Activated T-cell treated with anti-CD3 and anti-CD28 coated beads for 48 hours (primary cell): ENCODE measurements at regions not wholly inside any gene's neighbourhood (a gene's known extent, or its start where the extent isn't known, plus 50 kb on each side); places are given as distances from the start of the nearest gene placed in this dataset.
"Not testable (repeated sequence)": the region's sequence is repeated elsewhere in the genome, so short reads cannot be mapped to it uniquely, and the experiment has no call there.

Experiments
- DNase-seq: peaks from one replicate; pipeline ENCODE4 v3.0.0-alpha.2; 2020; ENCODE audit warnings: low read depth

DNA sequence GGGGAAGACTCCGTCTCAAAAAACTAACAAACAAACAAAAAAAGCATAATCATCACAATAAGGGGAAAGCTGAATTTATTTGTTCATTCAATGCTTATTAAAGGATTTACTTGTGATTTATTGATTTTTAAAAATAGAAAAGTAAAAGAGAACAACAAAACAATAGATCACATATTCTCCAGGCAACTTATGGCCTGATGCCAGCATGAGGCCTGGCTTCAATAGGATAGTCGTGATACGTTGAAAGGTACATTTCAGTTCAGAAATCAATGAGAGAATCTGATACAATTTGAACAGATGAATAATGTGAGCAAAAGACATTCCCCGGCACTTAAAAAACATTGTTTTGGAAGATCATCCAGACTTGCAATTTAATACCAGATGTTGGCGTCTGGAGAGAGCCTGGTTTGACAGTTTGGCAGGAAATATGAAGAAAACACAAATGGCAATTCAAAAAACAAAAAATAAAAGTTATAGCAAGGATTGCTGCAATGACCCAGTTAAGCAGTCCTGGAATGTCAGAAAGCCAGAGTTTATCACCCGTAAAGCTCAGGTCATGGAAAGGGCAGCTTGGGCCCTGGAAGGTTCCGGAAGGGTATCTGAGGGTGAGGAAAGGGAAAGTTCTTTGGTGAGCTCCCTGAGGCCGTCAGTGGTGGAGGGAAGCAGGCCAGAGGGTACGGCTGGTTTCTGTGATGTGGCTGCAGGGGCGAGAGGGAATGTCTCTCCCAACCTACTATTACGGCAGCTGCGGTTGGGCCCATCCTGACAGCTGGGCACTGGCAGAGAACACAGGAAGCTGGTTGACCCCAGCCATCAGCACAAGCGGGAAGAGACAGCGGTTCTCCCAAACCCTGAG, 230.2 kb upstream of the HES1 start:
- no peak for DNase-seq

DNA sequence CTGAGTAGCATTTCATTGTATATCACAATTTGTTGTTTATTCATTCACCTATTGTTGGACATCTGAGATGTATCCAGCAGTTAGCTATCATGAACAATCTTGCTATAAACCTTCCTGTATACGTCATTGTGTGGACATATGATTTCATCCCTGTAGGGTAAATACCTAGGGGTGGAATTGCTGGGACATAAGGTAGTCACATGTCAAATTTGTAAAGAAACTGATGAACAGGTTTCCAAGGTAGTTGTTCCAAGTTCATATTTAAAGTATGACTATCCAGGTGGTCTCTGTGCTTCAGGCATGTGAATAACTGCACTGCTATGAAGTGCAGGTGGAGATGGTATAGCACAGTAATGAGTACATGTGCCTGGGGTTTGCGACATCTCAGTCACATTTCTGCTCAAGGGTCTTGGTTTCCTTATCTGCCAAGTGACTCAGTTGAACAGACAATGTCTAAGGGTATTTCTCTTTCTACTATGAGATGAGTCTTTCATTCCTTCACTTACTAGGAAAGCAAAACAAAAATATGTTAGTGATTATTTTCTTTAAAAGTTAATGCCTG, 229.0 kb upstream of the HES1 start:
- DNase-seq: no peak

DNA sequence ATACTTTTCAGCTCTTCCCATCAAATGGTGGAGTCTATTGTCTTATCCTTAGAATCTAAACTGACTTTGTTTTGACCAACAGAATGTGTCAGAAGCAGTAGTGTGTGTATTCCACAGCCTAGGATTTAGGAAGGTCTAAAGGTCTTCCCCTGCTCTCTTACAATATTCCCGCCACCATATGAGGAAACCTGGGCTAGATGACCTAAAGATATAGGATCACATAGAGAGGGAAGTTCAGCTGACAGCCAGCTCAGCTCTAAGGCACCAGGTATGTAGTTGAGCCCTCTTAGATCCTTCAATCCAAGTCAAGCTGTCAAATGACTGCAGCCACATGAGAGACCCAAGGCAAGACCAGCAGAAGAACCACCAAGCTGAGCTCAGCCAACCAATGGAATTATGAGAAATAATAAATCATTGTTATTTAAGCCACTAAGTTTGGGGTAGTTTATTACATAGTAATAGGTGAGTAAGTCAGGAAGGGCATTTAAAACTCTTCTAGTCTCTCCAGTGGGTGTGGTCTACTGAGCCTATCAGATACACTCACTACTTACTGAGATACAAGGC, 227.7 kb upstream of the HES1 start:
- DNase-seq: no peak

DNA sequence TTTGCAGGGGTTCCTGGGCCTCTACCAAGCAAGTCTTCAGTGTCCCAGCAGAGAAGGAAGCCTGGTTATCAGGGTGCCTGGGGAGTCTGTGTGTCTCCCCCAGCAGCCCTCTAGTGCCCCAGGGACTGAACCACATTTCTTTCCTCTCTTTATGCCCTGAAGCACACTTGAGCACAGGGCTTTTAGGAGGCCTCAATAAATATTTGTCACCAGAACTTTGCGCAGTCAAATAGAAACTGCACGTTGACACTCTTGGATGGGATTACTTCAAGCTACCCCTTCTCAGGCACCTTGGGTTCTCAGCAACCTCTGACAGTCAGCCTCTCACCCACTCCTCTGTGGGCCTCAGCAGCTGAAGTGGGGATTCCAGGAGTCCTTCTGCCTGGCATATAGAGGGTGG, 226.6 kb upstream of the HES1 start:
- DNase-seq: no peak

GRCh38 chr3:193910310-193910709, 225.6 kb upstream of the HES1 start:
- DNase-seq: no peak

DNA sequence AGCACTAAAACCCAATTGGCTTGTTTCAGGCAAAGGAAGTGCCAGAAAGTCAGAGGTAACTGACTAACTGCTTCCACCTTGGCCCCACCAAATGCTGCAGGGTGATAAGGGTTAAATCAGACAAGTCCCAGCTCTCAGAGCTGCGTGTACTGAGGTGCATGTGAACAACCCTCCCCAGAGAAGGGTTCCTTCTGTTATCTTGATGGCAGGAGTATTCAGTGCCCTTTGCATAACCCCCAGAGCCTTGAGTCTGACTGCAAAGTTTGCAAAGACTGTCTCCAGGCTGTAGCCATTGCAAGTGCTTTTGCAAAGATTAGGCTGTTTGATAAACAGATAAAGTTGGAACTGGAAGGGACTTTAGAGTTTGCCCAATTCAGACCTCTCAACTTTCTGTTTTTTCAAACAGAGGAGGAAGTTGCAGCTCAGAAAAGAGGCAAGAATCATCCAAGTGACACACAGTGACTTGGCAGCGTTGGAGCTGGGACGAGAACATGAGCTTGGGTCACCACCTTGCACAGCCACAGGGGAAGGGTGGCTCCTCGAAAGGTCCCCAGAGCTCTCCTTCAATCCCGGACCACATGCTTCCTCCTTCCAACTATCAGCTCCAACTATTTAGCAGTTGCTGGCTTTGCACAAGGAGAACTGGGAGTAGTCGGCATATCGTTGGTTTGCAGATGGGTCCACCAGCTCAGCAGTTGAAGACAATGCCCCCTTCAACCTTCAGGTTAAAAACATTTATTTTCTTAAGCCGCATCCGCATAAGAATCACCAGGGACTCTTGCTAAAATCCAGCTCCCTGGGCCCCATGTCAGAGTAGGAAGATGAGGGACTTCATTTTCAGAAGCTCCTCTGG, 224.8 kb upstream of the HES1 start:
- no peak for DNase-seq

GRCh38 chr3:193911784-193912340, 224.1 kb upstream of the HES1 start:
- DNase-seq: no peak

GRCh38 chr3:193912621-193913178, 223.2 kb upstream of the HES1 start:
- no peak for DNase-seq

GRCh38 chr3:193914602-193915001, 221.3 kb upstream of the HES1 start:
- no peak for DNase-seq

DNA sequence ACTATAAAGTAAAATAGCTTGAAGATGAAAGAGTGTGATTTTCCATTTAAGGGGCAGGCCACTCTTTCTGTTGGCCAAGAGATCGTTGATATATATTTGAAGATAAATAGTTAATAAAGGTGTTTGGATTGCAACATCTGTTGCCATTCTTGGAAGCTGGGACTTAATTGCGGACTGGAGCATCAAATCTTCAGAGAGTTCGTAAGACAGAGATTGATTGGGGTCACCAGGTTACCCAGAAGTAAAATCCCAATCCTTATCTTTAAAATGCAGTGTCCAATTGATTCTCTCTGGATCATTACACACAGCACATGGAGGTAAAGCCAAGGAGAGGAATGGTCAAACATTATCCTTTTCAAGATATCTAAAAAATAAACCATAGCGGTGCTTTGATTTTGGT, 220.8 kb upstream of the HES1 start:
- DNase-seq: no peak

DNA sequence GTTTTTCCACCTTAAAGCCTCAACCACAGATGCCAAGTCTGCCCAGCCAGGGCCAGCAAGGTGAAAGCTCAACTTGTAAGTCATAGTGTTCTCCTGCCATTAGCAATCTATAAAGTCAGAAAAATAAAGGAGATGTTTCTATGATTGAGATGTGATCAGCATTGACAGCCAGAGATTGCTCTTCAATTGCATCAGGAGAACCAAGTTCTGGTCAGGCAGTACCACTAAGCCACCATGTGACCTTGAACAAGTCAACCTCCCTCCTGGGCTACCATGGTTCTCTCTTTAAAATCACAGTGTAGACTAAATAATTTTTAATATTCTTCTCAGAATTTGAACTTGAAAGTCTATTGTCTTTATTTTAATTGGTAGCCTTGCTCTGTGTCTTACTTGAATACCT, 220.3 kb upstream of the HES1 start:
- DNase-seq: no peak

- DNase-seq: no peak
These were observed 218.8 kb upstream of the HES1 start for GRCh38 chr3:193917158-193917557.

- DNase-seq: no peak
These were observed 214.5 kb upstream of the HES1 start for GRCh38 chr3:193921465-193921864.

GRCh38 chr3:193922034-193922774, 213.7 kb upstream of the HES1 start:
- no peak for DNase-seq

DNA sequence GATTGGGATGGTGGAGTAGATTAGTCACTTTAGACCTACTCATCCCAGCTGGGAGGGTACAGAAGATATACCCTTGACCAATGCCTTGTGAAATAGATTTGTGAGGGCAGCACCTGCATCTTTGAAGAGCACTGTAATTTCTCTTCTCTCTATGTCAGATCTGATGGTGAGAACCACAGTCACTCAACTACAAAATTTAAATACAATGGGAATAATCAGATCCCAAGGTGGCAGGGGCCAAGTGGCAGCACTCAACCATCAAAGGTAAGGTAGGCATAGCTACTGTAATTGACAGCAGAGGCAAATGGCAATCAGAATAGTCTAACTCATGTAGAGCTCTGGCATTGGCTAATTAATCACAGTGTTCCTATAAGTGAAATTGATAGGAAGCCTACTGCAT, 212.0 kb upstream of the HES1 start:
- DNase-seq: not testable (repeated sequence)

DNA sequence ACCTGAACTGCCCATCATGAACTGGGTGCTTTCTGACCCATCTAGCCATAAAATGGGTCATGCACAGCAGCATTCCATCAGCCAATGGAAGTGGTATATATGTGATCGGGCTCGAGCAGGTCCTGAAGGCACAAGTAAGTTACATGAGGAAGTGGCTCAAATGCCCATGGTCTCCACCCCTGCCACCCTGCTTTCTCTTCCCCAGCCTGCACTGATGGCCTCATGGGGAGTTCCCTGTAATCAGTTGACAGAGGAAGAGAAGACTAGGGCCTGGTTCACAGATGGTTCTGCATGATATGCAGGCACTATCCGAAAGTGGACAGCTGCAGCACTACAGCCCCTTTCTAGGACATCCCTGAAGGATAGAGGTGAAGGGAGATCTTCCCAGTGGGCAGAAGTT, 209.9 kb upstream of the HES1 start:
- DNase-seq: not testable (repeated sequence)

GRCh38 chr3:193927413-193928206, 208.3 kb upstream of the HES1 start:
- not testable (repeated sequence) for DNase-seq

DNA sequence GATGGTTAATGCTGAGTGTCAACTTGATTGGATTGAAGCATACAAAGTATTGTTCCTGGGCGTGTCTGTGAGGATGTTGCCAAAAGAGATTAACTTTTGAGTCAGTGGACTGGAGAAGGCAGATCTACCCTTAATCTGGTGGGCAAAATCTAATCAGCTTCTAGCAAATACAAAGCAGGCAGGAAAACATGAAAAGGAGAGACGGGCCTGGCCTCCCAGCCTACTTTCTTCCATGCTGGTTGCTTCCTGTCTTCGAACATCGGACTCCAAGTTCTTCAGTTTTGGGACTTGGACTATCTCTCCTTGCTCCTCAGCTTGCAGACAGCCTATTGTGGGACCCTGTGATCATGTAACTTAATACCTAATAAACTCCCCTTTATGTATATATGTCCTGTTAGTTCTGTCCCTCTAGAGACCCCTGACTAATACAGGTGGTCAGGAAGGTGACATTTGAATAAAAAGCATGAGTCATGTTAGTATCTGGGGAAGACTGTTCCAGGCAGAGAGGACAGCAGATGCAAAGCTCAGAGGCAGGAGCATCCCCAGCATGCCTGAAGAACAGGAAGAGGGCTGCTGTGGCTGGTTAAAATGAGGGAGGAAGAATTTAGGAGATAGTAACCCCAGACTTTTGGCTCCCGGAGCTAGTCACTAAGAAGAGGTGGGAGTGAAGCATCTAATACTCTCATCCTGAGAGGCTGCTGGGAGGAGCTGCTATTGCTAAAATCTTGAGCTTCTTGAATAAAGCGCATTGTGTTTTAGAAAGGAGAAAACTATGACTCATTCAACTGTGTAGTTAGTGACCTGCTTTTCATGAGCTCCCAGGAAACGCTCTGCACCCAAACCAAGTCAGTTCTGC, 207.4 kb upstream of the HES1 start:
- no peak for DNase-seq

- no peak for DNase-seq
These were observed 206.6 kb upstream of the HES1 start for GRCh38 chr3:193929373-193929772.
